Upper lobe of left lung (tissue), 4 donors: ENCODE measurements at regions not wholly inside any gene's neighbourhood (a gene's known extent, or its start where the extent isn't known, plus 50 kb on each side); places are given as distances from the start of the nearest gene placed in this dataset.

Experiments
- CTCF ChIP-seq, 6 experiments: fragments of 450-650 bp in 4 of 6; fragments of 200-600 bp in 2 of 6; sonication (generic) in 2 of 6; IDR thresholded peaks; one replicate each; pipeline ENCODE4 v1.5.1; 2016 to 2019; ENCODE audit warnings: antibody characterized with exemption in 6 of 6
- POLR2AphosphoS5 ChIP-seq, 2 donors: sonication (generic); formaldehyde crosslinking; IDR thresholded peaks; one replicate each; pipeline ENCODE4 v1.5.1; 2017; ENCODE audit warnings: antibody characterized with exemption in 2 of 2

GRCh38 chr6:71373943-71374342 lies 85.3 kb downstream of the OGFRL1 start:
- TF ChIP-seq CTCF (IDR thresholded peaks at IDR 0.05) (no peak), POLR2AphosphoS5 (IDR thresholded peaks at IDR 0.05) (no peak)
